ENCODE measurements at regions not wholly inside any gene's neighbourhood (a gene's known extent, or its start where the extent isn't known, plus 50 kb on each side); places are given as distances from the start of the nearest gene placed in this dataset.

DNA sequence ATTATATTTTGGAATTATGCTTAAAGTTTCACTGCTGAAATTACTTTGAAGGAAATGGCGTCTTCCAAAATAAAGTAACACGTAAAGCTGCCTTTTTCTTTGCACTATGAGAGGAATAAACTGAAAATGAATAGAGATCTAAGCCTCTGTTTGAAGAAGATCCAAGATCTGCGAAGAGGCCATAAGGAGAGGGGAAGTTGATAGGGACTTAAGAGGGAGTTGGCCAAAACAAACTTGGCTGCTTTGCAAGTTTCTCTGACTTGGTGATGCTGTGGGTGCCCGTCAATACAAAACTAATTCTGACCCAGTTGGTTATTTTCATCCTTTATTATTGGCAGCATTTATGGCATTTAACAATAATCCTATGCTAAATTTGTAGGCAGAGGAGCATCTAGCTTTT lies 190.2 kb upstream of the GBE1 start:
- ATAC-seq = no peak
- TF ChIP-seq ZNF70 (CRISPR knock-in tag; IDR thresholded peaks at IDR 0.05) (no peak), RARB (CRISPR knock-in tag; IDR thresholded peaks at IDR 0.05) (no peak), ZNF565 (CRISPR knock-in tag; conservative IDR thresholded peaks at IDR 0.05; ENCODE audit: low read depth) (no peak), ZFP3 (CRISPR knock-in tag; IDR thresholded peaks at IDR 0.05) (no peak), BACH2 (CRISPR knock-in tag; IDR thresholded peaks at IDR 0.05; ENCODE audit: borderline replicate concordance) (no peak), PPARA (CRISPR knock-in tag; IDR thresholded peaks at IDR 0.05; ENCODE audit: borderline replicate concordance) (no peak), ARNTL (CRISPR knock-in tag; IDR thresholded peaks at IDR 0.05; ENCODE audit: borderline replicate concordance, low read depth) (no peak), ESRRG (CRISPR knock-in tag; IDR thresholded peaks at IDR 0.05) (no peak), CSDC2 (CRISPR knock-in tag; IDR thresholded peaks at IDR 0.05) (no peak)
- TF ChIP-seq, protein P1, sequence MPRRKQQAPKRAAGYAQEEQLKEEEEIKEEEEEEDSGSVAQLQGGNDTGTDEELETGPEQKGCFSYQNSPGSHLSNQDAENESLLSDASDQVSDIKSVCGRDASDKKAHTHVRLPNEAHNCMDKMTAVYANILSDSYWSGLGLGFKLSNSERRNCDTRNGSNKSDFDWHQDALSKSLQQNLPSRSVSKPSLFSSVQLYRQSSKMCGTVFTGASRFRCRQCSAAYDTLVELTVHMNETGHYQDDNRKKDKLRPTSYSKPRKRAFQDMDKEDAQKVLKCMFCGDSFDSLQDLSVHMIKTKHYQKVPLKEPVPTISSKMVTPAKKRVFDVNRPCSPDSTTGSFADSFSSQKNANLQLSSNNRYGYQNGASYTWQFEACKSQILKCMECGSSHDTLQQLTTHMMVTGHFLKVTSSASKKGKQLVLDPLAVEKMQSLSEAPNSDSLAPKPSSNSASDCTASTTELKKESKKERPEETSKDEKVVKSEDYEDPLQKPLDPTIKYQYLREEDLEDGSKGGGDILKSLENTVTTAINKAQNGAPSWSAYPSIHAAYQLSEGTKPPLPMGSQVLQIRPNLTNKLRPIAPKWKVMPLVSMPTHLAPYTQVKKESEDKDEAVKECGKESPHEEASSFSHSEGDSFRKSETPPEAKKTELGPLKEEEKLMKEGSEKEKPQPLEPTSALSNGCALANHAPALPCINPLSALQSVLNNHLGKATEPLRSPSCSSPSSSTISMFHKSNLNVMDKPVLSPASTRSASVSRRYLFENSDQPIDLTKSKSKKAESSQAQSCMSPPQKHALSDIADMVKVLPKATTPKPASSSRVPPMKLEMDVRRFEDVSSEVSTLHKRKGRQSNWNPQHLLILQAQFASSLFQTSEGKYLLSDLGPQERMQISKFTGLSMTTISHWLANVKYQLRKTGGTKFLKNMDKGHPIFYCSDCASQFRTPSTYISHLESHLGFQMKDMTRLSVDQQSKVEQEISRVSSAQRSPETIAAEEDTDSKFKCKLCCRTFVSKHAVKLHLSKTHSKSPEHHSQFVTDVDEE (CRISPR knock-in tag; IDR thresholded peaks at IDR 0.05) = no peak

DNA sequence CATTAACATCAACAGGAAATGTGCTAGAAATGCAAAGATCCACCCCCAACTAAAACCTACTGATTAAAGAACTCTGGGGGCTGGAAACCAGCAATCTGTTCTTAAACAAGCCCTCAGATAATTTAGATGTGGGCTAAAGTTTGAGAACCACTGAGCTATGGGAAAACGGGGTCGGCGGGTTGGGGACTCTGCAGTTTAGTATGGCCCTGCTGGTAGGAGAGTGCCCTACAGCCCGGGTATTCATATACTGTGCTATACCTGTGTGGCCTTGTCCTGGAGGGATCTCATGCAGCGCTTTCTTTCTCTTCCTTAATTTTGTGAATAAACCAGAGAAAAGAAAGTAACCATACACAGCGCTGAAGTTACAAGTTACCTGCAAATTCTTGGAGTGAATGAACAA lies 189.7 kb upstream of the GBE1 start:
- ATAC-seq = no peak
- TF ChIP-seq TCF4 (CRISPR knock-in tag; IDR thresholded peaks at IDR 0.05; ENCODE audit: borderline replicate concordance) (no peak), ZFP3 (CRISPR knock-in tag; IDR thresholded peaks at IDR 0.05) (no peak), GLIS3 (CRISPR knock-in tag; IDR thresholded peaks at IDR 0.05) (no peak), ARNTL (CRISPR knock-in tag; IDR thresholded peaks at IDR 0.05; ENCODE audit: borderline replicate concordance, low read depth) (no peak), CSDC2 (CRISPR knock-in tag; IDR thresholded peaks at IDR 0.05) (no peak), CSRNP3 (CRISPR knock-in tag; IDR thresholded peaks at IDR 0.05) (no peak)
- TF ChIP-seq, protein P2, sequence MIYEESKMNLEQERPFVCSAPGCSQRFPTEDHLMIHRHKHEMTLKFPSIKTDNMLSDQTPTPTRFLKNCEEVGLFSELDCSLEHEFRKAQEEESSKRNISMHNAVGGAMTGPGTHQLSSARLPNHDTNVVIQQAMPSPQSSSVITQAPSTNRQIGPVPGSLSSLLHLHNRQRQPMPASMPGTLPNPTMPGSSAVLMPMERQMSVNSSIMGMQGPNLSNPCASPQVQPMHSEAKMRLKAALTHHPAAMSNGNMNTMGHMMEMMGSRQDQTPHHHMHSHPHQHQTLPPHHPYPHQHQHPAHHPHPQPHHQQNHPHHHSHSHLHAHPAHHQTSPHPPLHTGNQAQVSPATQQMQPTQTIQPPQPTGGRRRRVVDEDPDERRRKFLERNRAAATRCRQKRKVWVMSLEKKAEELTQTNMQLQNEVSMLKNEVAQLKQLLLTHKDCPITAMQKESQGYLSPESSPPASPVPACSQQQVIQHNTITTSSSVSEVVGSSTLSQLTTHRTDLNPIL (CRISPR knock-in tag; IDR thresholded peaks at IDR 0.05; ENCODE audit: low read depth) = no peak
- TF ChIP-seq, protein P1 (CRISPR knock-in tag; IDR thresholded peaks at IDR 0.05) = no peak
- TF ChIP-seq, protein P3, sequence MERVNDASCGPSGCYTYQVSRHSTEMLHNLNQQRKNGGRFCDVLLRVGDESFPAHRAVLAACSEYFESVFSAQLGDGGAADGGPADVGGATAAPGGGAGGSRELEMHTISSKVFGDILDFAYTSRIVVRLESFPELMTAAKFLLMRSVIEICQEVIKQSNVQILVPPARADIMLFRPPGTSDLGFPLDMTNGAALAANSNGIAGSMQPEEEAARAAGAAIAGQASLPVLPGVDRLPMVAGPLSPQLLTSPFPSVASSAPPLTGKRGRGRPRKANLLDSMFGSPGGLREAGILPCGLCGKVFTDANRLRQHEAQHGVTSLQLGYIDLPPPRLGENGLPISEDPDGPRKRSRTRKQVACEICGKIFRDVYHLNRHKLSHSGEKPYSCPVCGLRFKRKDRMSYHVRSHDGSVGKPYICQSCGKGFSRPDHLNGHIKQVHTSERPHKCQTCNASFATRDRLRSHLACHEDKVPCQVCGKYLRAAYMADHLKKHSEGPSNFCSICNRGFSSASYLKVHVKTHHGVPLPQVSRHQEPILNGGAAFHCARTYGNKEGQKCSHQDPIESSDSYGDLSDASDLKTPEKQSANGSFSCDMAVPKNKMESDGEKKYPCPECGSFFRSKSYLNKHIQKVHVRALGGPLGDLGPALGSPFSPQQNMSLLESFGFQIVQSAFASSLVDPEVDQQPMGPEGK (CRISPR knock-in tag; IDR thresholded peaks at IDR 0.05; ENCODE audit: borderline replicate concordance) = no peak

GRCh38 chr3:81947359-81947758 lies 185.9 kb upstream of the GBE1 start:
- ATAC-seq = no peak
- no peak for TF ChIP-seq ESRRG (CRISPR knock-in tag; IDR thresholded peaks at IDR 0.05)
- TF ChIP-seq, protein P3 (CRISPR knock-in tag; IDR thresholded peaks at IDR 0.05; ENCODE audit: borderline replicate concordance) = no peak
- no peak for TF ChIP-seq ARNTL (CRISPR knock-in tag; IDR thresholded peaks at IDR 0.05; ENCODE audit: borderline replicate concordance, low read depth)
- TF ChIP-seq, protein P1 (CRISPR knock-in tag; IDR thresholded peaks at IDR 0.05) = no peak
- no peak for TF ChIP-seq BACH2 (CRISPR knock-in tag; IDR thresholded peaks at IDR 0.05; ENCODE audit: borderline replicate concordance)
- TF ChIP-seq TOX (CRISPR knock-in tag; IDR thresholded peaks at IDR 0.05; ENCODE audit: borderline replicate concordance) = no peak
- no peak for TF ChIP-seq ZNF565 (CRISPR knock-in tag; conservative IDR thresholded peaks at IDR 0.05; ENCODE audit: low read depth)
- no peak for TF ChIP-seq CSRNP3 (CRISPR knock-in tag; IDR thresholded peaks at IDR 0.05)
